GM19372 (cell line): ENCODE measurements at regions not wholly inside any gene's neighbourhood (a gene's known extent, or its start where the extent isn't known, plus 50 kb on each side); places are given as distances from the start of the nearest gene placed in this dataset.

ENCODE experiments used
- ATAC-seq: cut with Tn5 transposase; IDR thresholded peaks from one replicate; pipeline ENCODE4 v1.9.1; 2021; ENCODE audit warnings: mild to moderate bottlenecking, low read depth, moderate library complexity; ENCODE audit not compliant: unreplicated experiment

GRCh38 chr5:5666369-5666768 lies 243.9 kb downstream of the ICE1 start:
- ATAC-seq, result no peak

DNA sequence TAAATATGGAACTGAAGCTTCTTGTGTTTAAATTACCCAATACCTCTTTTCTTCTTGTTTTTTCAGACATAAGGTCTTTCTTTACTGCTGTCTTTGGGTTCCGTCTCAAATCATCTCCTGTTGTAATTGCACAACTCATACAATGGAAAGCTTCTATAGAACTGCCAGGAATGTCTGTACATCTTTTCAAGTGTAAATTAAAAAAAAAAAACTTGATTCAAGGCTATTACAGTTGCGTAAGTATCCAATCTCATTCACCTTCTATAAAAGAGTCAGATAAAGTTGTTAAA lies 243.5 kb downstream of the ICE1 start:
- ATAC-seq, result no peak

DNA sequence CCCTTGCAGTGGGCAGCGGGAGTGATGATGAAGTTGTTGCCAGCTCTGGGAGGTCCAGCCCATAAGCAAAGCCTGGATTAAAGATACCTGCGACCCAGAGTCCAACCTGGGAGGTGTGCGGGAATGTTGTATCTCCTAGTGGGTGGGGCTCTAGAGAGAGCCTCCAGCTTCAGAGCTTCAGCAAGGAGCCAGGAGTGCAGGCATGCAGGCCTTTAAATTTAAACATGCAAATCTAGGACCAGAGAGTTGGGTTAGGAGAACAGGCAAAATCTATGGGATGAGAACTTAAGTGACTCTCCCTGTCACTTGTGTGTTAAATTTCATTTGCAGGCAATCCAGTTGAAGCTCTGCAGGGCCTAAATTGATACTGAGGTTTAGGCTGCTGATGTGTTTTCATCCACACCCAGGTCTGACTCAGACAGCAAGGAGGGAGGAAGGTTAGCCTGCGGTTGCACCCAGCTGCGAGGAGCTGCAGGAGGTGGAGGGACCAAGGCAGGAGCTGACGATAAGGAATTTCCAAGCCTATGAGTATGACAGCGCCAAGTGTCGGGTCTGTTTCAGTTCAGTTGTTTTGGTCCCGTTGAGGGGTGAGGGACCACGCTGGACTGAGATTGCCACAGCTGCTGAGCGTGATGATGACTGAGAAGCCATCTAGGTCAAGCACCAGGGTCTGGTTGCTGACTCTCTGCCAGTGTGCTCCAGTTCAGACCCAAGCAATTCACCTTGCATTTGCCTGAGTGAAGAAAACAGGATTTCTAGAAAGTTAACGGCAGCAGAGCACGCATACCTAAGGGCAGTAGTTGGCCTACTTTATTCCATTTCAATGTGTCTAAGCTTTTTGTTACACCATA lies 243.0 kb downstream of the ICE1 start:
- ATAC-seq, result no peak

- ATAC-seq, result no peak
Measured at GRCh38 chr5:5658889-5659465, 236.5 kb downstream of the ICE1 start.

- peak; percentile 71 for ATAC-seq
Measured at GRCh38 chr5:5658226-5658625, 235.7 kb downstream of the ICE1 start.

DNA sequence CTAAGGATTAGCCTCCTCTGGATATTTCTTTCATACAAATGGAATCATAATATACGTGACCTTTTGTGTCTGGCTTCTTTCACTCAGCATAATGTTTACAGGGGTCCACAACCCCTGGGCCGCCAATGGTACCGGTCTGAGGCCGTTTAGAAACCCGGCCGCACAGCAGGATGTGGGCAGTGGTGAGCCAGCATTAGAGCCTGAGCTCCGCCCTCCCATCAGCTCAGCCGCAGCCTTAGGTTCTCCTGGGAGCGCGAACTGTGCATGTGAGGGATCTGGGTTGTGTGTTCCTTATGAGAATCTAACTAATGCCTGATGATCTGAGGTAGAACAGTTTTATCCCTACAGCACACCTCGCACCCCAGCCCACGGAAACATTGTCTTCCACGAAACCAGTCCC lies 229.7 kb downstream of the ICE1 start:
- ATAC-seq, result no peak

DNA sequence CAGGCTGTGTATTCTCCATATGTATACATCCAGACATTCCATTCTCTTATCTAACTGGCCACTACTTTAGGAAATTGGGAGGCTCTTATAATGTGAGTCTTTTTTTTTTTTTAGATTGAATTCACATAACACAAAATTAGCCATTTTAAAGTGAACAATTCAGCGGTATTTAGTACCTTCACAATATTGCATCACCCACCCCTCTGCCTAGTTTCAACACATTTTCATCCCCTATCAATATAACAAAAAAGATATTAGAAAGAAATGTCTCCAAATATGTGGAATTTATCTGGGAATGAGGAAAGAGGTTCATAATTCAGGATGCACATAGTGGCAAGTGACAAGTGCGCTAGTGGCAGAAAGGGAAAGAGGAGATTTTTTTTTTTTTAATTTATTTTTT lies 228.5 kb downstream of the ICE1 start:
- no peak for ATAC-seq

GRCh38 chr5:5650242-5650641 lies 227.8 kb downstream of the ICE1 start:
- no peak for ATAC-seq

- ATAC-seq, result no peak
Measured at GRCh38 chr5:5649641-5650040, 227.2 kb downstream of the ICE1 start.

GRCh38 chr5:5648694-5649093 lies 226.2 kb downstream of the ICE1 start:
- ATAC-seq, result no peak

DNA sequence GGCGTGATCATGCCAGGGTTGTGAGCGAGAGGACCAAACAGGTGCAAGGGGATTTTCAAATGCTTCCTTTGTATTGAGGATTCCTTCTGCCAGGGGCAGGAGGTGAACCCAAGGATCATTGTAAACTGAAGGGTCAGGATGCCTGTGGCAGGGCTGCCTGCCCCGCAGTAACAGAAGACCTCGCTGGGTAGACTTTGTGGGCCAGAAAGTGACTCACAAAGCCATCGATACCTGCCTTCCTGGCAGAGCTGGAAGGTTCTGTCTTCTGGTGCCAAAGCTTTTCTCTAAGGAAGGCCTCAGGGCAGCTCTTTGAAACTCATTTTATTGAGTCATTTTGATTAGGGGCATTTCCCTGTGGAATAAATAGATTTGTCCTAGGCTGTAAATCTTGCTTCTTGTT lies 223.4 kb downstream of the ICE1 start:
- no peak for ATAC-seq

DNA sequence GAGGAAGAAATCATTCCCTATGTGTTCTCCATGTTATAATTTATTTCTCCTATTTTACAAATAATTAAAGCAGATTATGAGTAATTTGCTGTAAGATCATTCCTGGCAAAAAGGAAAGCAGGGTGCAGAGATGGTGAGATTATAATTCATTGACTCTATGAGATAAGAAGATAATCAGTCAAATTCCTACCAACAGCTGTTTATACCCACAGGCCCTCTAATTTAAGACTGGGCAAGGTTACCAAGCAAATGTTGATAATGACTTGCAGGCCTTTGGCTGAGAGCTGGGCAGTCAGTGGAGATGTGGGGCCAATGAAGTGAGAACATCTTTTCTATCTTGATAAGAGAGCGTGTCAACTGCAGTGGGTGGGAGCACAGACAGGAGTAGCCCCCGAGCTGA lies 222.7 kb downstream of the ICE1 start:
- no peak for ATAC-seq

- no peak for ATAC-seq
Measured at GRCh38 chr5:5644249-5644648, 221.8 kb downstream of the ICE1 start.

DNA sequence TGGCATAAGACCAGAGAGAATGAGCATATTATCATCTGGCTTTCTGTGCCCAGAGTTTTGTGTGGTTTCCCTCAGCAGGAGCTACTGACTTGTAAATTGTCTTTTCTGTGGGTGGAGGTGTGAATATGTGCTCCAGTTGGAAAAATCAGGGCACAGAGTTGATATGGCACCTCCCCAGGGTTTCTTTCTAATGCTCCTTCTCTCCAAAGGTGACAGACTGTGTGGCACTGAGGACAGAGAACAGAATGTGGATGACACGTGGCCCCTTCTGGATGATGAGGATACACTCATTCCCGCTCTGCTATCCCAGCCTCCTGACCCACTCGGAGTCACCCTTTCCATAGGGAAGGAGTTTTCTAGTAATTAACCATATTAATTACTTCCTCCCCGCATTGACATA lies 221.0 kb downstream of the ICE1 start:
- no peak for ATAC-seq

DNA sequence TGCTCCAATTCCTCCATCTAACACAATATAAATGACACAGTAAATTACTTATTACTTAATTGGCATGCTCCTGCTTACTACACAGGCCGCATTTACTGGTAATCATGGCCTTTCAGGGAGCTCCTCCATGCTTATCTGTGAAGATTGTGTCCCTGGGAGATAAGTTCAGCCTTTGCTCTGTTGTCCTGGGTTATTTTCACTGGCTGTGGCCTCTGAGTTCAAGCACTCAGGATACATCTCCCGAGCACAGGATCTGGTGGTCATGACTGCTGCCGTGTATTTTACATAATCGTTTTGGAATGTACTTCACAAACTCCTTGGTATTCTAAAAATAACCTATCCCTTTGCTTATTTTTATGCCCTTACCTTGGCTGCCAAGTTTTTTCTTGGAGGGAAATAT lies 215.7 kb downstream of the ICE1 start:
- no peak for ATAC-seq

DNA sequence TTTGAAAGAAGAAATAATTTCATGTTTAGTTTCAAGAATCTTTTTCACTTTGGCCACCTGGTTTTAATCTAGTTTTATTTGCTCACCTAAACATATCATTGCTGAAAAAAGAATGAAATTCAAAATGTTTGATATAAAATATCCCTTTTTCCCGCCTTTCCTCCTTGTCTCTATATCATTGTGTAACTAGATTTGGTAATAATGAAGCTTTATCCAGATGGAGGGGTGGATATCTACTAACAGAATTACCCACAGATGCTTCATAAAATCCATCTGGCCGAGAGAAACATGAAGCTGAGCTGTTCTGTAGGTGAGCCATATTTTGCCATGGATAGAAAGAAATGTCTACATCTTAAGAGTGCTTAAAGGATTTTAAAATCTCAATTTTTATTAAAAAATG lies 214.7 kb downstream of the ICE1 start:
- ATAC-seq, result no peak

- no peak for ATAC-seq
Measured at GRCh38 chr5:5634817-5635216, 212.3 kb downstream of the ICE1 start.

- no peak for ATAC-seq
Measured at GRCh38 chr5:5633579-5633978, 211.1 kb downstream of the ICE1 start.

GRCh38 chr5:5632678-5633077 lies 210.2 kb downstream of the ICE1 start:
- no peak for ATAC-seq

DNA sequence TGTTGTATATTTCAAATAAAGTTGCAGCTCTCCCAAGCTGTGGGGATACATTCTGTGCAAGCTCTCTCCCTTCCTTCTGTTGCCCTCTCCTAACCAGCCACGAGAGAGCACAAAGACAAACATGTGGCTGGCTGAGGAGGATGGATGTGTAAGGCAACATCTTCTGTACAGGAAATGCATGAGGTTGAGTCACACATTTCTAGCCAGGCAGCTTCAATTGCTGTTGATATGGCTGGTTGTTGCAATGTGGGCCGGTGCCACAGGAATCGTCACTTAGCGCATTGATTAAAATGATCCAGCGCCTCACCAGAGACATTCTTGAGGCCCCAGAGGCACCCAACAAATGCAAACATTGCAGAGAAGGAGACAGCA lies 207.1 kb downstream of the ICE1 start:
- ATAC-seq, result no peak

DNA sequence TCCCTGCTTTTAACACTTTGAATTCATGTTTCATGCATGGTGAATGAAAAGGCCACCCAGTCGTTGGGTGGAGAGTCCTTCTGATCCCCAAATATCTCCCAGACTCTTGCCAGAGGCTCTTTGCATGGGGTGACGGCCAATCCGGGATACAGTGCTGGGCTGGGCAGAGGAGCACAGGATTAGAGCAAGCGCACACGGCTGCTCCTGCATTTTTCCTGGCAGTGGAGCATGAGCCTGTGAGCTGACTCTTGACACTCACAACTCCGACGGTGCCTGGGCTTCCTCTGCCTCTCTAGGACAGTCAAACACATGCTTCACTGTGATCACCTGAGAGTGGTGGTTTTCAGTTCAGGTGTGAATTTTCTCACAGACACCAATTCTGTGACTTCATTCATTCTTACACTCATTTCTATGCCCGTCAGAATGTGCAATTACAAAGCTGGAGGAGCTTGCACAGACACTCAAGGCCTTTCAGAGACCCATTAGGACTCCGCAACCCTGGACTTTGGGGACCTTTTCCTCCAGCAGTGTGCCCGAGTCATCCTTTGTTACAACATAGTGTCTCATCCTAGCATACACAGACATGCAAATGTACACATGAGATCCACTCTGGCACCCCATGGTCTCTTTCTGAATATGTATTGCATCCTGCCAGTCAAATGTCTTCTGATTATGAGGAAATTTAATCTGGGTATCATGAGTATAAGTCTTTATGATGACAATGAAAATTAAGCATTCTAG lies 206.6 kb downstream of the ICE1 start:
- no peak for ATAC-seq

DNA sequence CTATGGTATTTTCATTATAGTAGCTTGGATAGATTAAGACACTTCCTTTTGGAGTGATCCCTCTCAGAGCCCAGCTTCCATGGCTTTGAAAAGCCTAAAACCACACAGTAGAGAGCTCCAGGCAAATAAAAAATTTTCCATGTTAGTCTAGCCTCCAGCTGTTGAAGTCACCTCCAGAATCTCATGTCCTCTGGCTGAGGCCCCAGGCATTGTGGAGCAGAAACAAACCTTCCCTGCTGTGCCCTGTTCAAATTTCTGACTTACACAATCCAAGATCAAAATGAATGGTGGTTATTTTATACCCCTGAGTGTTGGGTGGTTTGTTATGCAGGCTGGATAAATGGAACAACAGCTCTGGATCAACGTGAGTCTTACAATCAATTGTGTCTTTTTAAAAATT lies 203.9 kb downstream of the ICE1 start:
- ATAC-seq, result no peak
